Keratinocyte (primary cell): ENCODE measurements at regions not wholly inside any gene's neighbourhood (a gene's known extent, or its start where the extent isn't known, plus 50 kb on each side); places are given as distances from the start of the nearest gene placed in this dataset.

Source experiments
- EZH2 ChIP-seq: IDR thresholded peaks from one replicate; pipeline ENCODE4 v1.6.1; 2012; ENCODE audit warnings: inconsistent platforms, mild to moderate bottlenecking, low read length, moderate library complexity
- TF ChIP-seq, protein P1 (sequence below), 3 experiments: IDR thresholded peaks in 1 of 3; conservative IDR thresholded peaks in 1 of 3; optimal IDR thresholded peaks in 1 of 3; 2 replicates in 2 of 3; 3 replicates in 1 of 3; pipeline versions ENCODE3 to v1.5.1; 2011; ENCODE audit warnings: low read length in 3 of 3, mild to moderate bottlenecking in 3 of 3, moderate library complexity in 2 of 3, control low read depth in 1 of 3, inconsistent platforms in 1 of 3; ENCODE audit not compliant: insufficient read depth in 2 of 3; ENCODE audit errors: extremely low read depth in 1 of 3

GRCh38 chr11:82210011-82210410, 523.7 kb downstream of the FAM181B start:
- no peak for TF ChIP-seq EZH2
- TF ChIP-seq, protein P1, sequence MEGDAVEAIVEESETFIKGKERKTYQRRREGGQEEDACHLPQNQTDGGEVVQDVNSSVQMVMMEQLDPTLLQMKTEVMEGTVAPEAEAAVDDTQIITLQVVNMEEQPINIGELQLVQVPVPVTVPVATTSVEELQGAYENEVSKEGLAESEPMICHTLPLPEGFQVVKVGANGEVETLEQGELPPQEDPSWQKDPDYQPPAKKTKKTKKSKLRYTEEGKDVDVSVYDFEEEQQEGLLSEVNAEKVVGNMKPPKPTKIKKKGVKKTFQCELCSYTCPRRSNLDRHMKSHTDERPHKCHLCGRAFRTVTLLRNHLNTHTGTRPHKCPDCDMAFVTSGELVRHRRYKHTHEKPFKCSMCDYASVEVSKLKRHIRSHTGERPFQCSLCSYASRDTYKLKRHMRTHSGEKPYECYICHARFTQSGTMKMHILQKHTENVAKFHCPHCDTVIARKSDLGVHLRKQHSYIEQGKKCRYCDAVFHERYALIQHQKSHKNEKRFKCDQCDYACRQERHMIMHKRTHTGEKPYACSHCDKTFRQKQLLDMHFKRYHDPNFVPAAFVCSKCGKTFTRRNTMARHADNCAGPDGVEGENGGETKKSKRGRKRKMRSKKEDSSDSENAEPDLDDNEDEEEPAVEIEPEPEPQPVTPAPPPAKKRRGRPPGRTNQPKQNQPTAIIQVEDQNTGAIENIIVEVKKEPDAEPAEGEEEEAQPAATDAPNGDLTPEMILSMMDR (optimal IDR thresholded peaks at IDR 0.05 in 1 of 3, IDR thresholded peaks at IDR 0.05 in 1 of 3, conservative IDR thresholded peaks at IDR 0.05 in 1 of 3; ENCODE audit: extremely low read depth in 1 of 3, insufficient read depth in 2 of 3, low read length in 3 of 3): no peak
